ENCODE measurements at regions not wholly inside any gene's neighbourhood (a gene's known extent, or its start where the extent isn't known, plus 50 kb on each side); places are given as distances from the start of the nearest gene placed in this dataset.

GRCh38 chr10:131561897-131562296 lies 250.4 kb upstream of the TCERG1L start:
- Mint-ChIP-seq H3K4me3 (ENCODE audit: unreplicated experiment) (no peak overlapping the region), H3K27me3 (ENCODE audit: unreplicated experiment) (no peaks in the 10 kb centered on the region), H3K27ac (ENCODE audit: unreplicated experiment) (no peak overlapping the region), H3K9me3 (ENCODE audit: unreplicated experiment) (peaks cover 33% of the 10 kb centered on the region), H3K36me3 (ENCODE audit: unreplicated experiment) (no peaks in the 10 kb centered on the region), H3K4me1 (ENCODE audit: unreplicated experiment) (no peaks in the 10 kb centered on the region)
- DNase-seq (ENCODE audit: extremely low spot score, unreplicated experiment): peak; percentile 53
- no peak for TF ChIP-seq CTCF (IDR thresholded peaks at IDR 0.05)

GRCh38 chr10:131563411-131563810 lies 251.9 kb upstream of the TCERG1L start:
- TF ChIP-seq CTCF (IDR thresholded peaks at IDR 0.05): no peak
- Mint-ChIP-seq H3K27me3 (ENCODE audit: unreplicated experiment) (no peaks in the 10 kb centered on the region), H3K36me3 (ENCODE audit: unreplicated experiment) (no peaks in the 10 kb centered on the region), H3K4me3 (ENCODE audit: unreplicated experiment) (no peak overlapping the region), H3K4me1 (ENCODE audit: unreplicated experiment) (no peaks in the 10 kb centered on the region), H3K9me3 (ENCODE audit: unreplicated experiment) (peaks cover 36% of the 10 kb centered on the region), H3K27ac (ENCODE audit: unreplicated experiment) (no peak overlapping the region)
- DNase-seq (ENCODE audit: extremely low spot score, unreplicated experiment): peak; percentile 62

- no peaks in the 10 kb centered on the region for H3K27me3 Mint-ChIP-seq (ENCODE audit: unreplicated experiment)
- DNase-seq (ENCODE audit: extremely low spot score, unreplicated experiment): peak; percentile 57
- no peaks in the 10 kb centered on the region for H3K36me3 Mint-ChIP-seq (ENCODE audit: unreplicated experiment)
- H3K4me1 Mint-ChIP-seq (ENCODE audit: unreplicated experiment): no peaks in the 10 kb centered on the region
- TF ChIP-seq CTCF (IDR thresholded peaks at IDR 0.05): no peak
- H3K9me3 Mint-ChIP-seq (ENCODE audit: unreplicated experiment): peaks cover 30% of the 10 kb centered on the region
- no peak overlapping the region for H3K4me3 Mint-ChIP-seq (ENCODE audit: unreplicated experiment)
- no peak overlapping the region for H3K27ac Mint-ChIP-seq (ENCODE audit: unreplicated experiment)
These were observed 256.0 kb upstream of the TCERG1L start for GRCh38 chr10:131567279-131568162.

- H3K27ac Mint-ChIP-seq (ENCODE audit: unreplicated experiment): no peak overlapping the region
- no peak for TF ChIP-seq CTCF (IDR thresholded peaks at IDR 0.05)
- H3K4me1 Mint-ChIP-seq (ENCODE audit: unreplicated experiment): no peaks in the 10 kb centered on the region
- peaks cover 27% of the 10 kb centered on the region for H3K9me3 Mint-ChIP-seq (ENCODE audit: unreplicated experiment)
- no peak overlapping the region for H3K4me3 Mint-ChIP-seq (ENCODE audit: unreplicated experiment)
- DNase-seq (ENCODE audit: extremely low spot score, unreplicated experiment): no peak
- no peaks in the 10 kb centered on the region for H3K27me3 Mint-ChIP-seq (ENCODE audit: unreplicated experiment)
- no peaks in the 10 kb centered on the region for H3K36me3 Mint-ChIP-seq (ENCODE audit: unreplicated experiment)
These were observed 257.3 kb upstream of the TCERG1L start for GRCh38 chr10:131568866-131569265.

GRCh38 chr10:131569851-131570715 lies 258.6 kb upstream of the TCERG1L start:
- Mint-ChIP-seq H3K27ac (ENCODE audit: unreplicated experiment) (no peak overlapping the region), H3K4me1 (ENCODE audit: unreplicated experiment) (no peaks in the 10 kb centered on the region), H3K36me3 (ENCODE audit: unreplicated experiment) (no peaks in the 10 kb centered on the region), H3K27me3 (ENCODE audit: unreplicated experiment) (no peaks in the 10 kb centered on the region), H3K4me3 (ENCODE audit: unreplicated experiment) (no peak overlapping the region), H3K9me3 (ENCODE audit: unreplicated experiment) (peaks cover 21% of the 10 kb centered on the region)
- TF ChIP-seq CTCF (IDR thresholded peaks at IDR 0.05): no peak
- peak; percentile 80 for DNase-seq (ENCODE audit: extremely low spot score, unreplicated experiment)

Data from osteocyte (in vitro differentiated cells).